AG09309 (cell line): ENCODE measurements at regions not wholly inside any gene's neighbourhood (a gene's known extent, or its start where the extent isn't known, plus 50 kb on each side); places are given as distances from the start of the nearest gene placed in this dataset.

Source experiments
- DNase-seq: peaks from one replicate; pipeline ENCODE4 v3.0.0-alpha.2; 2010; ENCODE audit warnings: low read depth
- H3K4me3 ChIP-seq: 2 replicates; pipeline ENCODE4 v1.5.1; 2011; ENCODE audit warnings: mild to moderate bottlenecking, low read depth, low read length, moderate library complexity; ENCODE audit not compliant: control insufficient read depth
- TF ChIP-seq, protein P1 (sequence below): IDR thresholded peaks from 2 replicates; pipeline ENCODE4 v1.5.1; 2011; ENCODE audit warnings: mild to moderate bottlenecking, low read depth, low read length, inconsistent platforms; ENCODE audit not compliant: insufficient read depth, control insufficient read depth; ENCODE audit errors: missing control alignments

DNA sequence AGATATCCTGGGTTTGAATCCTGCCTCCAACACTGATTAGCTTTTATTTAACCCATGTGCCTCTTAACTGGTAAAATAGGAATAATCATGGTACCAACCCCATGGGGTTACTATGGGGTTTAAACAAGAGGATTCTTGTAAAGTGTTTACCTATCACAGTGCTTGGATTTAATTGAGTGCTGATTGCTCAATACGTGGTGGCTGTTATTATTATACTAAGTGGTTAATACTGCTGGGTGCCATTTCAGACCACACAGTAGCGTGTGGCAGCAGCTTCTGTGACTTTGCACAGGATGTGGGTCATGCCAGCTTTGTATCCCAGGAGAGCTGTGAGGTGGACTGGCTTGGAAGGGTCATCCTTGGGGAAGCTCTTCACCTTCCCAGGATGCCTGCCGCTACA, 177.2 kb downstream of the SEC23IP start:
- TF ChIP-seq, protein P1, sequence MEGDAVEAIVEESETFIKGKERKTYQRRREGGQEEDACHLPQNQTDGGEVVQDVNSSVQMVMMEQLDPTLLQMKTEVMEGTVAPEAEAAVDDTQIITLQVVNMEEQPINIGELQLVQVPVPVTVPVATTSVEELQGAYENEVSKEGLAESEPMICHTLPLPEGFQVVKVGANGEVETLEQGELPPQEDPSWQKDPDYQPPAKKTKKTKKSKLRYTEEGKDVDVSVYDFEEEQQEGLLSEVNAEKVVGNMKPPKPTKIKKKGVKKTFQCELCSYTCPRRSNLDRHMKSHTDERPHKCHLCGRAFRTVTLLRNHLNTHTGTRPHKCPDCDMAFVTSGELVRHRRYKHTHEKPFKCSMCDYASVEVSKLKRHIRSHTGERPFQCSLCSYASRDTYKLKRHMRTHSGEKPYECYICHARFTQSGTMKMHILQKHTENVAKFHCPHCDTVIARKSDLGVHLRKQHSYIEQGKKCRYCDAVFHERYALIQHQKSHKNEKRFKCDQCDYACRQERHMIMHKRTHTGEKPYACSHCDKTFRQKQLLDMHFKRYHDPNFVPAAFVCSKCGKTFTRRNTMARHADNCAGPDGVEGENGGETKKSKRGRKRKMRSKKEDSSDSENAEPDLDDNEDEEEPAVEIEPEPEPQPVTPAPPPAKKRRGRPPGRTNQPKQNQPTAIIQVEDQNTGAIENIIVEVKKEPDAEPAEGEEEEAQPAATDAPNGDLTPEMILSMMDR = no peak
- no peak for DNase-seq
- H3K4me3 ChIP-seq = no peak overlapping the region

DNA sequence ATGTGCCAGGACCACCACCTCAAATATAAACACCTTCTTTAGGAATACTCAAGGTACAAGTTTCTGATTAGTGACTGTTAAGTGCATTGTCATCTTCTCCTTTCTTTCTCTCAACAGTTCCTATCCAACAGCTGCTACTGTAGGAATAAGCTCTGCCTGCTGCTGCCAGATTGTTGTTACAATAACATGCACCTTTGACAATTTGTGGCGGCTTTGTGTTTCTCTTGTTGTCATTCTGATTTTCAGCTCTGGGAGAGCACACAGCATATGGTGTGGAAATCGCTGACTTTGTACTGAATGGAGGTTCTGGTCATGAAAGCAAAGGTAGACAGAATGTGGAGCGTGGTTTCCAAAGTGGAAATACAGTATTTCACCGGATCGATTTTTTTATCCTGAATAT, 182.8 kb downstream of the SEC23IP start:
- TF ChIP-seq, protein P1 = no peak
- DNase-seq = no peak
- no peak overlapping the region for H3K4me3 ChIP-seq

GRCh38 chr10:120076996-120077706, 184.6 kb downstream of the SEC23IP start:
- TF ChIP-seq, protein P1 = no peak
- no peak overlapping the region for H3K4me3 ChIP-seq
- no peak for DNase-seq

DNA sequence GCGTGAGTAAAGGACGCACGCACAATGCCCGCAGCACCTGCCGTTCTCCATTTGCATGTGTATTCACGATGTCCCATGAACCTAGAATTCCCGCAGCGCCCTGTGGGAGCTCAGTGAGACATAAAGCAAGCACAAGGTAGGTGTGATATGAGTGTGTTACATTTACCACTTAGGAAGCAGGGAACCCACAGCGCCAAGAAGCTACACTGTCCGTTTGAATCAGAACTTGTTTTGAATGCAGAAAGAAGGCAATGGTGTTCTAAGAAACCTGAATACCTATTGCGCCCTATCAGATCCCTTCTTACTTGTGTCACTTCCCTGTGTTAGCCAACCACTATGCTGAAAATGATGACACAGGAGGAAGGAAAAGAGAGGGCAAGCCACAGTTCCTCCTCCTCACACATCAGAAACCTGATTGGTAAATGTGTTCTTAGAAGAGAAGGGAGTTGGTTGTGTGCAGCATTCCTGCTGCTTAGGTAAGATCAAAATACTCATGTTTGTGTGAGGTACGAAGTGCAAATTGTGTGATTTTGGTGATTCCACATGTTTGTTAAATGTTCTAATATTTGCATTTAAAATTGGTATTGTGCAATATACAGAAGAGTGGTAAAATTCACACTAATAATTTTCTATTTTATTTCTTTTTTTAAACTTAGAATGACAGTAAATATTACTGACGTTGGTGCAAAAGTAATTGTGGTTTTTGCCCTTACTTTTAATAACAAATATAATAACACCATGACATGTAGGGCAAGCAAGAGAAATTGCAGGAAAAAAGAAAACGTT, 185.4 kb downstream of the SEC23IP start:
- TF ChIP-seq, protein P1 = no peak
- DNase-seq = no peak

DNA sequence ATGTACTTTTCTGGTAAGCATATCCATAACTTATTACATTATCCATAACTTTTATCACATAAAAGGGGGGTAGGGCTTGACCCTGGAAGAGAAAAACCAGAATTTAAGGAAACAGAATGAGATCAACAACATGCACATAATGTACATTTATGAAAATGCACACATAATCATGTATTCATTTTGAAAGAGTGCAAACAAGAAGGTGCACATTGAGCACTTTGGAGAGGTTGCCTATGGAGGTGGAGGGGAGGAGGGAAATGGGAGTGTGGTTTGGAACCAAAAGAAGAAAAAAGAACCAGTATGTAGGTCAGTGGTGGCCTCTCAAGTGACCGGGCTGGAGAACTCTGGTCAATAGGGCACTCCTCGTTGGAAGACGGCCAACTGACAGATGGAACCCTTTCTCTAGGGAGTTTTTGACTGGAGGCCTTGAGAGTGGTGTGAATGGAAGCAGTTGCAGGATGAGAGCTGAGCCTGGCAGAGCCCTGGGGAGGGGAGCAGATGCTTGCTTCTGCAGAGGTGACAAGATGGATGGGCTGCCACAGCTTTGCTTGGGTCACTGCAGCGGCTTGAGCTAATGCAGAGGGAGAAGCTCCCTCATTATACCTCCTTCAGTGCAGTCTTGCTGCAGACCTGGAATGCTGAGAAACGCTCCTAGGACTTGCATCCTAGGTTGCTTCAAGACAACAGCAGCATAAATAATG, 192.7 kb downstream of the SEC23IP start:
- DNase-seq = no peak
- no peak overlapping the region for H3K4me3 ChIP-seq
- TF ChIP-seq, protein P1 = no peak

More for the DNA sequence above, 185.4 kb downstream of the SEC23IP start:
- H3K4me3 ChIP-seq = no peak overlapping the region

DNA sequence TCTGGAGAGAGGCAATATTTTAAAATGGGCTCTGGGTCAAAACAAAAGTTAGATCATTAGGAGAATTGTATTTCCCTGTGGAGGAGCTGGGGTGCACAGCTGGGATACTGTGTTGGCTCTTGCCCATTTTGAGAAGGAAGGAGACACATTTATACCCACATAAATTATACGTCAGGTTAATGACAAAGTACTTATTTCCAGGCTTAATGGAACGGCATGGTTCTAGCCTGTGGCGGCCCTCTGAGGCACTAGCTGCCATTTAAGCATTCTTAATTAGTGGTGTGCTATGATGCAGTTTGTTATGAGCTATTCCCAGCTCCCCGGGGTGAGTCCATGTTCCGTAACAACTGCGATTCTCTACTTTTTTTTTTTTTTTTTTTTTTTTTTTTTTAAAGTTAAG, 193.5 kb downstream of the SEC23IP start:
- H3K4me3 ChIP-seq = no peak overlapping the region
- TF ChIP-seq, protein P1 = no peak
- DNase-seq = no peak
